RPMI7951 (cell line): ENCODE measurements at regions not wholly inside any gene's neighbourhood (a gene's known extent, or its start where the extent isn't known, plus 50 kb on each side); places are given as distances from the start of the nearest gene placed in this dataset.

Source experiments
- DNase-seq: peaks from one replicate; pipeline ENCODE4 v3.0.0-alpha.2; 2012; ENCODE audit warnings: low read depth

DNA sequence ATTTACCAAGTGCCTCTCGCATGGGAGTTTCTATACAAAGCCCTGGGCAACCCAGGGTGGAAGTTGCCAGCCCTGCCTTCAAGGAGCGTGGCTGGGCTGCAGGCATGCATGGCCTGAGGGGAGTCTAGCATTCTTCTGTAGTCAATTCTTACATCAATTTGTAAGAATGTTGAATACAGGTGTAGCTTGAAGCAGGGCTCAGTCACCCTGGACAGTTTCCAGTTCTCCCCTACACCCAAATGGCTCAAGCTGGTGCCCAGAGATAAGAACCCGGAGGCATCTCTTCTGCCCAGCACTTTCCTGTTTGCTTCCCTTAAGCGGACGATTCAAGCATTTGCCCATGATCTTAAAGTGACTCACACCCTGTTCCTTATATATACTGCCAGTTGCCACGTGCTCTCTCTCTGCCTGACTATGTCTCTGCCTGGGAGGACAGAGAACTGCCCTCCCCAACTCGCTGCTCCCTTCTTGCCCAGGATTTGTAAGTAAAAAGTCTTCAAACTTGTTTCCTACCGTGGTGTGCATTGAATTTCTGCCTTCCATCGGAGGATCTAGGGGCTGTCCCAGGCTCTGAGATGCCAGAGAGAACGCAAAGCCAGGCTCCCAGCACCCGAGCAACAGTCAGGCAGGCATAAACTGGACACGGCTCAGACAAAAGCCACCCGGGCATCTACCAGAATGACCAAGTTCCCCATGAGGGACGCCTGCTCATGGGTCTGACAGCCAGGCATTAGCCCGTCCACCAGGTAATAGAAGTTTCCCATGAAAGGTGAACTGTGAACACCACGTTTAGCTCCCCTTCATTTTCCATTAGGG, 50.9 kb upstream of the AJAP1 start:
- DNase-seq, result peak; percentile 66
